NCI-H446 treated with DMSO at 0.1 percent for 48 hours (cell line): ENCODE measurements at regions not wholly inside any gene's neighbourhood (a gene's known extent, or its start where the extent isn't known, plus 50 kb on each side); places are given as distances from the start of the nearest gene placed in this dataset.
"Not testable (repeated sequence)": the region's sequence is repeated elsewhere in the genome, so short reads cannot be mapped to it uniquely, and the experiment has no call there.

Experiments used
- DNase-seq: peaks from one replicate; lab custom pipeline; 2025; lab: John Stamatoyannopoulos, UW

DNA sequence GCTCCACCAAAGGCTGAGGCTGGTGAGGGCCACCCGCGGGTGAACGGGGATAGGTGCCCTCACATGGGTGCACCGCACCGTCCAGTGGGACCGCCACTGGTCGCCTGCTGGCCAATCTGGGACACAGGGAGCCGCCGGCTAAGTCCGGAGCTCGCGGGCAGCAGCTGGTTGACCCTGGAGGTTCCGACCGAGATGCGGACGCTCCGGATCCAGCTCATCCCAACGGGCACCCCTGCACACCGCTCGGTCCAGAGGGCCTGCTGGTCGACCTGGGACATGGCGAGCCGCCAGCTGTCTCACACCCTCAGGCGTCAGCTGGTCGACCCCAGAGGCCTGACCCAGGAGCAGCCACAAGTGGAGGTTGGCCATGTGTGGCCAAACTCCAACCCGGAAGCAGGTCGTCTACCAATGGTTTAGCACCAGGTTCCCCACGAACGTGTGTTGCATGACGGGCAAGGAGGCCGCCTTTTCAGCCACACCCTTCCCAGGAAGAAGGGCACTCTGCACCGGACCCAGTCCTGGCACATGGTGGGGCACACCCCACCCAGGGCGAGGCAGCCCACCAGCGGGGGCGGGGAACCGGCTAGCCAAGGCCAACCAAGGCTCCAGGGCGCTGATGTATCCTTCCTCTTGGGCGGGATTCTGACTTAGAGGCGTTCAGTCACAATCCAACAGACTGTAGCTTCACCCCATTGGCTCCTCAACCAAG is 746.0 kb upstream of the DEFB115 start:
- no peak for DNase-seq

DNA sequence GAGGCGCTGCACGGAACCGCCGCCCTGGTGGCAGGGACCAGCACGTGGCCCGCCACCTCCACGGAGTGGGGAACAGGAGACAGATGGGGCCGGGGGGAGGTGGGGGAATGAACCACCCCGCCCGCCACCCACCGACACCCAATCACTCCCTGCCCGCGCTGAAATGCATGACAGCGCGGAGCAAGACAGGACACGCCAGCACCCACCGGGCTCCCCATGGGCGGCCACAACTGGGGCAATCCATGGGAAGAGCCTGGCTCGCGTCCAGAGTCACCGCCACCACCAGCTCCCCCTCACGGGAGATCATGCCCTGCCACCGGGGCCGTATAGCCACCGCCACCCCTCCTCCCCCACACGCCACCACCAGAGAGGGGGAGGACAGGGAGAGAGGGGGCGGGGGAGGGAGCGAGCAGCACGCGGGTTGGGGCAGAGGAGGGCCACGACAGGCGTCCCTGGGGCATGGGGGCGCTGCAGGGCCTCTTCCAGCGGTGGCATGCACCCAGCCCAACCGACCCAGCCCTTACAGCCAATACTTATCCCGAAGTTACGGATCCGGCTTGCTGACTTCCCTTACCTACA is 744.3 kb upstream of the DEFB115 start:
- no peak for DNase-seq

DNA sequence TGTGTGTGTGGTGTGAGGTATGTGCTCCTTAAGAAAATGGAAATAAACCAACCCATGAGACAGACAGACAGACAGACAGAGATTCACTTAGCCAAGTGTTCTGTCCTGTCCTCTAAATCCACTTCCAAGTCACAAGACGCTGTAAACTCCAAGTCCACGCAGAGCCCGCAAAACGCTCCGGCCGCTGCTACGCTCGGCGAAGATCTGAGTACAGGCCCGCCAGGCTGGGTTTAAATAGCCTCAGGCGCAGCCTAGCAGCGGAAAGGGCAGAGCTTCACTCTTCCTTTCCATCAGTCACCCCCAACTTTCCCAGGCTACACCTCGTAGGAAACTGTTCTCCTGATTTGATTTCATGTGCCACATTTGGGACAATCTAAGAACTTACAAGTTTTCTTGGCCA is 741.5 kb upstream of the DEFB115 start:
- DNase-seq: not testable (repeated sequence)

DNA sequence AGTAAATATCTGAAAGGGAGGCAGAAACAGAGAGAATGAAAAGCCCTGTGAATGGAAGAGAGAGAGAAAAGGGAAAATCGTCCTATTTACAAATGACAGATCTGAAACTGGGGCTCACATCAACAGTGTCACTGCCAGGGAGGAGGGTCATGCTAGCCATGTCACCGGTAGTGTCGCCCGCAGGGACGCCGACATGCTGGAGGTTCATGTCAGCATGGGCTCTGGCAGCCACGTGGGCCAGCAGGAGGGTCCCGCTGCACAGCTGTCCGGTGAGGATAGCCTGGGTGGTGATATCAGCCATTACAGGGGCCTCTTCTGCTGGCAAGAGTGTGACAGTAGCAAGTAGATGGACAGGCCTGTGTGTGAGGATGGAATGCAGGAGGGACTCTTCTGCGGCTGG is 738.6 kb upstream of the DEFB115 start:
- DNase-seq: not testable (repeated sequence)

GRCh38 chr20:30521686-30522415 is 735.6 kb upstream of the DEFB115 start:
- DNase-seq: not testable (repeated sequence)

DNA sequence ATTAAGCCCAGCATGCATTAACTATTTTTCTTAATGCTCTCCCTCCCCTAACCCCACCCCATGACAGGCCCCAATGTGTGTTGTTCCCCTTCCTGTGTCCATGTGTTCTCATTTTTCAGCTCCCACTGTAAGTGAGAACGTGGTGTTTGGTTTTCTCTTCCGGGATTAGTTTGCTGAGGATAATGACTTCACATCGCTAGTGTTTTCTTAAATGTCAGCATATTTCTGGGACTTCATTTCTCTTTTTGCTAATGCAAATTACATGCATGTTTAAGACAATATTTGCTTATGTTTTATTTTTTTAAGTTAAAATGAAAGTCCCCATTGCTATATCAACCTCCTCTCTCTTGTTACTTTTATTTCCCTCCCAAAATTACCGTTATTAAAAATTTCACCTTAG is 733.3 kb upstream of the DEFB115 start:
- not testable (repeated sequence) for DNase-seq

- DNase-seq: not testable (repeated sequence)
Observed at GRCh38 chr20:30524761-30525160, 732.7 kb upstream of the DEFB115 start.

GRCh38 chr20:30533653-30534052 is 723.8 kb upstream of the DEFB115 start:
- DNase-seq: not testable (repeated sequence)

DNA sequence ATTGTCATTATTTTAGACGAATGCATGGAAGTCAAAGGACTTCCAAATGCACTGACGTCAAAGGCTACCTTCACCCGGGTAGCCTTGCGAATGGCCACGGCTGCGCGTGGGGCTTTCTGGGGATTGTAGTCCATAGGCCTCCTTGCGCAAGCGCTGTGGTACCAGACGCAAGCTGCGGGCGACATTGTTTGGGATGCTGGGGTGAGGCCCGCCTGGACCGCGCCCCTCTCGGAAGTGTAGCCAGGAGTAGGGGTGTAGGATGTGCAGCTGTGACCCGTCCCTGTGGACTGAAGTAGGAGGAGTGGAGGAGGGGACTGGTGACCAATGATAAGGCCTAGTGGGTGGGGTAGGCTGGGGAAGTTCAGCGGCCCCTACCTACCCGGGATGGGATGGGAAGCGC is 720.0 kb upstream of the DEFB115 start:
- peak; percentile 0 for DNase-seq

DNA sequence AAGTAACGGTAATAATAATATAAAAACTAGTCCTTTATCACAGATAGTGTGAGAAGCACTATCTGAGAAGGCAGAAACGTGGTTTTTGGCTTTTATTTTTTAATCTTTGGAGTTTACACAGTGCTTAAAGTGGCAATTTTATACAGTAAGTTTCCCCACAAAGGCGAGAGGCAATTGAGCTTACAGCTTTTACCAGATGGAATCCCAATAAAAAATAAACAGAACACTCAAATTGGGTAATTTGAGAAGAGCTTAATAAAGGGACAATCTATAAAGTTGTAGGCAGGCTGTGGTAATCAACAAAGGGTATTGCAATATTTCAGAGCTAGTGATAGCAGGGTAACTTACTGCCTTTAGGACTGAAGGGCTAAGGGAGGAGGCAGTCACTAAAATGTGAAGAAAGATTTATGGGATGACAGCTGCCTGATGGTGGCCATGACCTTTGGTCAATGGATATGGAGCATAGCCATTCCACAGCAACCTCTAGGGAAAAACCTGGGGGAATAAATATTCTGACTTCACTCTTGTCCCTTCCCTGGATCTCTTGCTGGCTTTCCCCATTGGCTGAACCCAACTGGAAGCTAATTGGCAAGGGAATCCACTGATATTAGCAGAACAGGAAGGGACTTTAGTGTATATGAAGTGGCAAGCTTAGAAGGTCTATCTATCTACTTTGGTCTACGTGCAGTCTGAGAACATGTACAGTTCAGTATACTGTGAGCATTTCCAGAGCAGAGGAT is 717.0 kb upstream of the DEFB115 start:
- DNase-seq: not testable (repeated sequence)

- DNase-seq: not testable (repeated sequence)
Observed at GRCh38 chr20:30551236-30551635, 706.2 kb upstream of the DEFB115 start.

DNA sequence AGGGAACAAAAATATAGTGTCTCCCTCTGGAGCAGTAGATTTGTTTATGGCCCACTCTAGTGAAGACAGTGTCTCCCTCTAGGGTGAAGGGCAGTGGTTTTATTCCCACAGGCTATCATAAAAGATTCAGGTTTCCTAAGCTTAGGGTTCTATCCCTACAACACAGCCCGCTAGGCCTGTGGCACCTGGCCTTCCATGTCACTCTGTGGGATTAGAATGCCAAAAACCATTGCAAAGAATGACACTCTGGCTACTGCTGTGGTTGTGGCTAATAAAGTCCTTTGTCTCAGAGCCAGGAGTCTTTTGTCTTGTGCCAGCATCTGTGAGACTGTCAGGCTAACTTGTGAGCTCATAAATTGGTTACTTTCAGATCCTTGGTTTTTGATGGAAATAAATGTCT is 700.7 kb upstream of the DEFB115 start:
- not testable (repeated sequence) for DNase-seq

GRCh38 chr20:30565086-30565485 is 692.4 kb upstream of the DEFB115 start:
- DNase-seq: not testable (repeated sequence)

GRCh38 chr20:30569867-30570266 is 687.6 kb upstream of the DEFB115 start:
- DNase-seq: not testable (repeated sequence)

GRCh38 chr20:30570622-30571021 is 686.8 kb upstream of the DEFB115 start:
- DNase-seq: not testable (repeated sequence)

DNA sequence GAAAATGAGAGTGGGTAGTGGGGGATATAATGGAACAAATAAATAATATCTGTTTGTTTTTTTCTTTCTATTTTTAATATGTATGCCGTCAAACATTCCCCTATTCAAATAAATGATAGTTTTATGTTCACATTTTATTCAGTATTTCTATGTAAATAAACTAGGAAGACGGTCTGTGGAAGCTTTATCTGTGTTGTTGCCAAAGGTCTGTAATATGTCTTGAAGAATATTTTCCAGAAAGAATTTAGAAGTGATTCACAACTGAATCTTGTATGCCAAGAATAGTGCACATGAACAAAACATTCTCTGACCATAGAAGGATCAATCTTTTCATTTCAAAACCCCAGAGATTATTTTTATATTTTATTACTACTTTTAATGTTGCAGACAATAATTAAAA is 683.1 kb upstream of the DEFB115 start:
- DNase-seq: not testable (repeated sequence)

- not testable (repeated sequence) for DNase-seq
Observed at GRCh38 chr20:30579069-30579468, 678.4 kb upstream of the DEFB115 start.

GRCh38 chr20:30579824-30580438 is 677.5 kb upstream of the DEFB115 start:
- DNase-seq: peak; percentile 77

- DNase-seq: not testable (repeated sequence)
Observed at GRCh38 chr20:30581839-30582238, 675.6 kb upstream of the DEFB115 start.

DNA sequence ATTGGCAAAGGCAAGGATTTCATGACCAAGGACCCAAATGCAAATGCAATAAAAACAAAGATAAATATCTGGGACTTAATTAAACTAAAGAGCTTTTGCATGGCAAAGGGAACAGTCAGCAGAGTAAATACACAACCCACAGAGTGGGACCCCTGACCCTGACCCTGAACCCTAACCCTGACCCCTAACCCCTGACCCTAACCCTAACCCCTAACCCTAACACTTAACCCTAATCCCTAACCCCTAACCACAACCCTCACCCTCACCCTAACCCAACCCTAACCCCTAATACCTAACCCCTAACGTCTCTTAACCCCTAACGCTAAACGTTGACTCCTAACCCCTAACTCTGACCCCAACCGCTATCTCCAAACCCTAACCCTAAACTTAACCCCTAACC is 673.1 kb upstream of the DEFB115 start:
- DNase-seq: not testable (repeated sequence)

- not testable (repeated sequence) for DNase-seq
Observed at GRCh38 chr20:30585244-30585796, 672.1 kb upstream of the DEFB115 start.
